ENCODE measurements at regions not wholly inside any gene's neighbourhood (a gene's known extent, or its start where the extent isn't known, plus 50 kb on each side); places are given as distances from the start of the nearest gene placed in this dataset.

DNA sequence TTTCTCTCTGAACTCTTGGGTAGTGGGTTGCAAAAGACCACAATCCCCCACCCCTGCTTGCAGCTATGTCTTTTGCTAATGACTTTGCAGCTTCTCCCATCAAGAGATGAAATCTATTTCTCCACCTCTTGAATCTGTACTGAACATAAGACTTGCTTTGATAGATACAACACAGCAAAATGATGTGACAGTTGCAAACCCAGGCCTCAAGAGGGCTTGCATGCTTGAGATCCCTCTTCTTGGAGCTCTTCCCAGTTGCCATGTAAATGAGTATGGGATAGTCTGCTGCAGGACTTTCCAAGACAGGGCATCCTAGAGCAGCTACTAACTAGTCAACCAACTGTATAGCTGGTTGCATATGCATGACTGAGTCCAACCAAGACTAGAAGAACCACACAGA is 783.6 kb downstream of the PDCD6IP start:
- ATAC-seq (no peak), DNase-seq (no peak)
- H3K9me3 ChIP-seq, result peaks cover 0 to 10% (median 3%) of the 10 kb centered on the region in 11 donors
- intact Hi-C loops (cut with DNase I), result no loop called here
- H3K4me1 ChIP-seq, result no peaks in the 10 kb centered on the region
- peaks cover 0 to 12% (median 0%) of the 10 kb centered on the region in 7 donors for H3K27me3 ChIP-seq
- H3K27ac ChIP-seq, result no peak overlapping the region
- H3K36me3 ChIP-seq, result no peaks in the 10 kb centered on the region
- no peak for TF ChIP-seq CTCF (IDR thresholded peaks at IDR 0.05)
- H3K4me3 ChIP-seq, result no peak overlapping the region

GRCh38 chr3:34583451-34583850 is 785.0 kb downstream of the PDCD6IP start:
- 48 to 68% methylated on average over 2 of the region's 2 CpGs for WGBS, 2 donors
- ATAC-seq, result no peak
- DNase-seq, result no peak
- H3K4me3 ChIP-seq, result no peak overlapping the region
- intact Hi-C loops (cut with DNase I), result no loop called here
- peaks cover 0 to 24% (median 11%) of the 10 kb centered on the region in 11 donors for H3K9me3 ChIP-seq
- no peaks in the 10 kb centered on the region for H3K4me1 ChIP-seq
- no peaks in the 10 kb centered on the region for H3K36me3 ChIP-seq
- no peak for TF ChIP-seq CTCF (IDR thresholded peaks at IDR 0.05)
- H3K27me3 ChIP-seq, result peaks cover 0 to 6% (median 0%) of the 10 kb centered on the region in 7 donors
- no peak overlapping the region for H3K27ac ChIP-seq

DNA sequence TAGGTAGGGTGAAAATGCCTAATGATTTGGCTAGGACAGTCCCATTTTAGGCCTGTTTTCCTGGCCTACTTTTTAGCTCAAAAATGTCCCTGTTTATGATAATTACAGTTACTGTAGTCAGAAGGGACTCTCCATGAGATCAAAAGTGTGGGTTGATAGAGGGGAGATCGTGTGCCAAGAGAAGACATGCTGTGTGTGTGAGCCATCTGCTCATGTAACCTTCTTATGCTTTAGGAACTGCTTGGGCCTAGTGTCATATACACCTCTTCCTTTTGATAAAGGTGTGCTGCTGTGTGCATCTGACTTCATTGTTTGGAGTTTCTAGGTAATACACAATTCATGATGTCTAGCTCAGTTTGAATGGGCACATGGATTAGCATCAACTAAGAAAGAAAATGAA is 786.5 kb downstream of the PDCD6IP start:
- no peaks in the 10 kb centered on the region for H3K27me3 ChIP-seq
- H3K4me3 ChIP-seq, result no peak overlapping the region
- H3K4me1 ChIP-seq, result no peaks in the 10 kb centered on the region
- no peak overlapping the region for H3K27ac ChIP-seq
- H3K9me3 ChIP-seq, result peaks cover 0 to 39% (median 17%) of the 10 kb centered on the region in 11 donors
- no peaks in the 10 kb centered on the region for H3K36me3 ChIP-seq
- WGBS, 2 donors, result 54 to 57% methylated on average over 1 of the region's 1 CpG
- intact Hi-C loops (cut with DNase I), result no loop called here
- ATAC-seq, result no peak
- DNase-seq, result no peak
- no peak for TF ChIP-seq CTCF (IDR thresholded peaks at IDR 0.05)

GRCh38 chr3:34599595-34599994 is 801.2 kb downstream of the PDCD6IP start:
- no peak for DNase-seq
- no peak for ATAC-seq
- intact Hi-C loops (cut with DNase I), result no loop called here
- no peak for TF ChIP-seq CTCF (IDR thresholded peaks at IDR 0.05)
- peaks cover 0 to 4% (median 0%) of the 10 kb centered on the region in 7 donors for H3K27me3 ChIP-seq
- no peaks in the 10 kb centered on the region for H3K36me3 ChIP-seq
- no peak overlapping the region for H3K4me3 ChIP-seq
- whole genome bisulfite sequencing, 2 donors, result 78 to 80% methylated on average over 2 of the region's 2 CpGs
- peaks cover 0 to 30% (median 0%) of the 10 kb centered on the region in 11 donors for H3K9me3 ChIP-seq
- no peak overlapping the region for H3K27ac ChIP-seq
- no peaks in the 10 kb centered on the region for H3K4me1 ChIP-seq

All from heart right ventricle (tissue), 16 donors.